Neuron (in vitro differentiated cells): ENCODE measurements at regions not wholly inside any gene's neighbourhood (a gene's known extent, or its start where the extent isn't known, plus 50 kb on each side); places are given as distances from the start of the nearest gene placed in this dataset.

ENCODE experiments used
- H2AFZ ChIP-seq: one replicate; pipeline ENCODE4 v1.6.1; 2013; ENCODE audit warnings: low read depth, mild to moderate bottlenecking, inconsistent platforms, low read length, moderate library complexity
- H3K27me3 ChIP-seq: one replicate; pipeline ENCODE4 v1.6.1; 2013; ENCODE audit warnings: low read length; ENCODE audit not compliant: insufficient read depth
- H3K36me3 ChIP-seq: one replicate; pipeline ENCODE4 v1.6.1; 2013; ENCODE audit warnings: low read length; ENCODE audit not compliant: insufficient read depth
- H3K4me1 ChIP-seq: one replicate; pipeline ENCODE4 v1.6.1; 2013; ENCODE audit warnings: low read length; ENCODE audit not compliant: insufficient read depth
- H3K4me3 ChIP-seq: 2 replicates; pipeline ENCODE4 v1.5.1; 2013; ENCODE audit warnings: mild to moderate bottlenecking, low read length, moderate library complexity
- H3K9me3 ChIP-seq: one replicate; pipeline ENCODE4 v1.6.1; 2013; ENCODE audit warnings: low read length

GRCh38 chr16:73521499-73521898 is 473.6 kb upstream of the ZFHX3 start:
- no peaks in the 10 kb centered on the region for H3K9me3 ChIP-seq
- no peaks in the 10 kb centered on the region for H3K4me1 ChIP-seq
- H3K36me3 ChIP-seq, result no peaks in the 10 kb centered on the region
- no peak overlapping the region for H2AFZ ChIP-seq
- H3K4me3 ChIP-seq, result no peak overlapping the region
- H3K27me3 ChIP-seq, result no peaks in the 10 kb centered on the region

GRCh38 chr16:73515616-73516015 is 467.7 kb upstream of the ZFHX3 start:
- no peaks in the 10 kb centered on the region for H3K4me1 ChIP-seq
- H2AFZ ChIP-seq, result no peak overlapping the region
- no peak overlapping the region for H3K4me3 ChIP-seq
- H3K36me3 ChIP-seq, result no peaks in the 10 kb centered on the region
- H3K27me3 ChIP-seq, result no peaks in the 10 kb centered on the region
- H3K9me3 ChIP-seq, result no peaks in the 10 kb centered on the region

- Histone ChIP-seq H3K4me3 (no peak overlapping the region), H3K36me3 (no peaks in the 10 kb centered on the region), H3K4me1 (no peaks in the 10 kb centered on the region), H3K9me3 (no peaks in the 10 kb centered on the region), H2AFZ (no peak overlapping the region), H3K27me3 (no peaks in the 10 kb centered on the region)
Observed at GRCh38 chr16:73510852-73511251, 462.9 kb upstream of the ZFHX3 start.

- no peak overlapping the region for H3K4me3 ChIP-seq
- H3K4me1 ChIP-seq, result no peaks in the 10 kb centered on the region
- no peaks in the 10 kb centered on the region for H3K9me3 ChIP-seq
- H3K27me3 ChIP-seq, result no peaks in the 10 kb centered on the region
- H3K36me3 ChIP-seq, result no peaks in the 10 kb centered on the region
- H2AFZ ChIP-seq, result no peak overlapping the region
Observed at GRCh38 chr16:73506568-73507056, 458.7 kb upstream of the ZFHX3 start.

- no peak overlapping the region for H3K4me3 ChIP-seq
- H3K9me3 ChIP-seq, result no peaks in the 10 kb centered on the region
- H2AFZ ChIP-seq, result no peak overlapping the region
- no peaks in the 10 kb centered on the region for H3K27me3 ChIP-seq
- H3K4me1 ChIP-seq, result no peaks in the 10 kb centered on the region
- no peaks in the 10 kb centered on the region for H3K36me3 ChIP-seq
Observed at GRCh38 chr16:73505577-73505976, 457.6 kb upstream of the ZFHX3 start.

- H3K9me3 ChIP-seq, result no peaks in the 10 kb centered on the region
- H3K4me1 ChIP-seq, result no peaks in the 10 kb centered on the region
- H2AFZ ChIP-seq, result no peak overlapping the region
- H3K27me3 ChIP-seq, result no peaks in the 10 kb centered on the region
- H3K4me3 ChIP-seq, result no peak overlapping the region
- no peaks in the 10 kb centered on the region for H3K36me3 ChIP-seq
Observed at GRCh38 chr16:73504591-73505575, 457.0 kb upstream of the ZFHX3 start.

GRCh38 chr16:73503093-73503492 is 455.2 kb upstream of the ZFHX3 start:
- no peak overlapping the region for H3K4me3 ChIP-seq
- no peaks in the 10 kb centered on the region for H3K9me3 ChIP-seq
- H3K4me1 ChIP-seq, result no peaks in the 10 kb centered on the region
- no peak overlapping the region for H2AFZ ChIP-seq
- no peaks in the 10 kb centered on the region for H3K36me3 ChIP-seq
- no peaks in the 10 kb centered on the region for H3K27me3 ChIP-seq

GRCh38 chr16:73499276-73499675 is 451.3 kb upstream of the ZFHX3 start:
- no peaks in the 10 kb centered on the region for H3K4me1 ChIP-seq
- no peak overlapping the region for H3K4me3 ChIP-seq
- no peaks in the 10 kb centered on the region for H3K9me3 ChIP-seq
- no peak overlapping the region for H2AFZ ChIP-seq
- no peaks in the 10 kb centered on the region for H3K27me3 ChIP-seq
- H3K36me3 ChIP-seq, result no peaks in the 10 kb centered on the region

- H2AFZ ChIP-seq, result no peak overlapping the region
- H3K36me3 ChIP-seq, result no peaks in the 10 kb centered on the region
- H3K4me1 ChIP-seq, result no peaks in the 10 kb centered on the region
- no peak overlapping the region for H3K4me3 ChIP-seq
- H3K27me3 ChIP-seq, result no peaks in the 10 kb centered on the region
- H3K9me3 ChIP-seq, result no peaks in the 10 kb centered on the region
Observed at GRCh38 chr16:73485880-73486279, 438.0 kb upstream of the ZFHX3 start.

GRCh38 chr16:73483934-73484711 is 436.2 kb upstream of the ZFHX3 start:
- no peaks in the 10 kb centered on the region for H3K4me1 ChIP-seq
- H3K27me3 ChIP-seq, result no peaks in the 10 kb centered on the region
- H3K36me3 ChIP-seq, result no peaks in the 10 kb centered on the region
- no peaks in the 10 kb centered on the region for H3K9me3 ChIP-seq
- H3K4me3 ChIP-seq, result no peak overlapping the region
- no peak overlapping the region for H2AFZ ChIP-seq

GRCh38 chr16:73483076-73483791 is 435.3 kb upstream of the ZFHX3 start:
- H3K4me1 ChIP-seq, result no peaks in the 10 kb centered on the region
- H2AFZ ChIP-seq, result no peak overlapping the region
- no peaks in the 10 kb centered on the region for H3K9me3 ChIP-seq
- no peaks in the 10 kb centered on the region for H3K27me3 ChIP-seq
- no peaks in the 10 kb centered on the region for H3K36me3 ChIP-seq
- H3K4me3 ChIP-seq, result no peak overlapping the region

- H3K4me3 ChIP-seq, result no peak overlapping the region
- no peaks in the 10 kb centered on the region for H3K9me3 ChIP-seq
- no peaks in the 10 kb centered on the region for H3K36me3 ChIP-seq
- no peak overlapping the region for H2AFZ ChIP-seq
- H3K27me3 ChIP-seq, result no peaks in the 10 kb centered on the region
- no peaks in the 10 kb centered on the region for H3K4me1 ChIP-seq
Observed at GRCh38 chr16:73482310-73482709, 434.4 kb upstream of the ZFHX3 start.

- H3K27me3 ChIP-seq, result no peaks in the 10 kb centered on the region
- no peaks in the 10 kb centered on the region for H3K36me3 ChIP-seq
- H2AFZ ChIP-seq, result no peak overlapping the region
- H3K4me1 ChIP-seq, result no peaks in the 10 kb centered on the region
- H3K4me3 ChIP-seq, result no peak overlapping the region
- H3K9me3 ChIP-seq, result no peaks in the 10 kb centered on the region
Observed at GRCh38 chr16:73480381-73480780, 432.5 kb upstream of the ZFHX3 start.
